HepG2 (cell line): ENCODE measurements at regions not wholly inside any gene's neighbourhood (a gene's known extent, or its start where the extent isn't known, plus 50 kb on each side); places are given as distances from the start of the nearest gene placed in this dataset.

Experiments
- ATAC-seq: fragments of 200-7000 bp; cut with Tn5 transposase; 3 replicates; pipeline ENCODE4 v1.9.1; 2020; ENCODE audit warnings: mild to moderate bottlenecking, moderate library complexity
- BruUV-seq: library from RNA; stranded (reverse); fragments of 400-500 nt; replicated peaks from 2 replicates; lab custom pipeline; 2021; lab: Mats Ljungman, UMichigan
- CTCF ChIA-PET: fragments of 300-600 bp; formaldehyde crosslinking; extraction: SDS; loops from one replicate; lab custom pipeline; 2021; ENCODE audit warnings: low total read pairs, inconsistent platforms, low intra/inter-chr PET ratio; lab: Yijun Ruan, JAX
- POLR2A ChIA-PET: fragments of 350-600 bp; sonication (Branson Sonifier 250); formaldehyde crosslinking; loops from one replicate; lab custom pipeline; 2020; ENCODE audit warnings: antibody characterized with exemption, inconsistent platforms; lab: Yijun Ruan, JAX
- DNase-seq: peaks from one replicate; pipeline ENCODE4 v3.0.0-alpha.2; 2015; ENCODE audit warnings: low spot score
- FAIRE-seq: peaks from 3 replicates; lab custom pipeline; 2011; peaks lifted over from hg19 to GRCh38; lab: Jason Lieb, UNC
- H2AFZ ChIP-seq: one replicate; pipeline ENCODE4 v1.6.1; 2011; ENCODE audit warnings: low read length, inconsistent platforms
- H3K27ac ChIP-seq: fragments of 300-600 bp; 3 replicates; pipeline ENCODE4 v1.8.0; 2011; ENCODE audit warnings: mixed run types, mild to moderate bottlenecking, mixed read lengths, low read length, inconsistent platforms; ENCODE audit not compliant: insufficient read depth; ENCODE audit errors: extremely low read length
- H3K27me3 ChIP-seq, 2 experiments: fragments of 200-600 bp in 1 of 2; 2 replicates in 1 of 2; 3 replicates in 1 of 2; pipeline versions ENCODE4 v1.6.0 to v1.8.0; 2011; ENCODE audit warnings: low read length in 2 of 2, mild to moderate bottlenecking in 2 of 2, moderate library complexity in 2 of 2, inconsistent platforms in 1 of 2; ENCODE audit not compliant: insufficient read depth in 2 of 2, control insufficient read depth in 1 of 2
- H3K36me3 ChIP-seq, 2 experiments: fragments of 200-600 bp in 1 of 2; replicated peaks in 1 of 2; 2 replicates in 1 of 2; 3 replicates in 1 of 2; pipeline versions ENCODE4 v1.5.1 to v1.8.0; 2011; ENCODE audit warnings: low read length in 2 of 2, inconsistent platforms in 1 of 2; ENCODE audit not compliant: insufficient read depth in 2 of 2, control insufficient read depth in 1 of 2
- H3K4me1 ChIP-seq: 2 replicates; pipeline ENCODE4 v1.5.1; 2012; ENCODE audit warnings: low read length, inconsistent platforms; ENCODE audit not compliant: insufficient read depth
- H3K4me2 ChIP-seq: 2 replicates; pipeline ENCODE4 v1.6.0; 2011; ENCODE audit warnings: low read depth, low read length, inconsistent platforms
- H3K4me3 ChIP-seq, 3 experiments: fragments of 200-600 bp in 1 of 3; sonication (generic), shearing (Covaris generic) in 1 of 3; replicated peaks in 1 of 3; 2 replicates each; pipeline ENCODE4 v1.5.1; 2011 to 2016; ENCODE audit warnings: low read length in 3 of 3, inconsistent platforms in 2 of 3, low read depth in 2 of 3, mild to moderate bottlenecking in 2 of 3, control low read depth in 1 of 3, mixed read lengths in 1 of 3; ENCODE audit not compliant: insufficient read depth in 1 of 3
- H3K79me2 ChIP-seq: one replicate; pipeline ENCODE4 v1.6.1; 2011; ENCODE audit warnings: low read length, inconsistent platforms; ENCODE audit not compliant: insufficient read depth
- H3K9ac ChIP-seq: 2 replicates; pipeline ENCODE4 v1.6.0; 2011; ENCODE audit warnings: mild to moderate bottlenecking, low read depth, low read length, inconsistent platforms; ENCODE audit not compliant: insufficient read depth
- H3K9me3 ChIP-seq: 2 replicates; pipeline ENCODE4 v1.5.1; 2012; ENCODE audit warnings: mild to moderate bottlenecking, low read length
- H4K20me1 ChIP-seq: 2 replicates; pipeline ENCODE4 v1.6.0; 2011; ENCODE audit warnings: inconsistent platforms, mild to moderate bottlenecking, low read length, moderate library complexity; ENCODE audit not compliant: insufficient read depth
- CENPT ChIP-seq: sonication (generic); formaldehyde crosslinking; IDR thresholded peaks from 2 replicates; pipeline ENCODE4 v1.8.0; 2022; ENCODE audit warnings: low read depth, mild to moderate bottlenecking, moderate library complexity, missing genetic modification reagents
- ETV6 ChIP-seq: sonication (generic); formaldehyde crosslinking; conservative IDR thresholded peaks from 2 replicates; pipeline ENCODE4 v1.4.0; 2020; ENCODE audit warnings: missing genetic modification reagents
- HOXA5 ChIP-seq: sonication (generic); formaldehyde crosslinking; IDR thresholded peaks from 2 replicates; pipeline ENCODE4 v1.4.0; 2020; ENCODE audit warnings: missing genetic modification reagents
- RCOR2 ChIP-seq: IDR thresholded peaks from 2 replicates; pipeline ENCODE4 v1.6.1; 2016; ENCODE audit warnings: missing biosample characterization, missing genetic modification reagents
- TCF12 ChIP-seq, 2 experiments: fragments of 450-650 bp in 1 of 2; sonication (generic) in 1 of 2; formaldehyde crosslinking in 1 of 2; IDR thresholded peaks; 2 replicates each; pipeline versions ENCODE4 v1.6.1 to v1.8.0; 2017 to 2022; ENCODE audit warnings: antibody characterized with exemption in 1 of 2, mild to moderate bottlenecking in 1 of 2, missing genetic modification reagents in 1 of 2, moderate library complexity in 1 of 2
- in situ Hi-C: cut with HindIII; loops from 2 replicates; pipeline ENCODE4 v1.10.0; 2017; ENCODE audit warnings: low pct_unique_long_range_greater_than_20kb; ENCODE audit not compliant: extremely low pct_ligation_motif_present
- intact Hi-C: fragments of 100-400 bp; cut with micrococcal nuclease; formaldehyde crosslinking; loops from one replicate; pipeline ENCODE4 v1.10.0; 2022; ENCODE audit not compliant: unreplicated experiment
- TF ChIP-seq, protein P1 (sequence below): sonication (generic); formaldehyde crosslinking; IDR thresholded peaks from 2 replicates; pipeline ENCODE4 v1.4.0; 2020; ENCODE audit warnings: missing genetic modification reagents
- TF ChIP-seq, protein P2 (sequence below): sonication (generic); formaldehyde crosslinking; IDR thresholded peaks from 2 replicates; pipeline ENCODE4 v1.4.0; 2020; ENCODE audit warnings: missing genetic modification reagents, borderline replicate concordance
- TF ChIP-seq, protein P3 (sequence below): sonication (generic); formaldehyde crosslinking; IDR thresholded peaks from 2 replicates; pipeline ENCODE4 v1.5.1; 2020; ENCODE audit warnings: missing genetic modification reagents, mild to moderate bottlenecking, borderline replicate concordance
- TF ChIP-seq, protein P4 (sequence below): sonication (generic); formaldehyde crosslinking; IDR thresholded peaks from 2 replicates; pipeline ENCODE4 v1.8.0; 2022; ENCODE audit warnings: missing genetic modification reagents, mild to moderate bottlenecking, inconsistent platforms, borderline replicate concordance
- TF ChIP-seq, protein P5 (sequence below): sonication (generic); formaldehyde crosslinking; IDR thresholded peaks from 2 replicates; pipeline ENCODE4 v1.8.0; 2022; ENCODE audit warnings: mild to moderate bottlenecking, missing genetic modification reagents, moderate library complexity

DNA sequence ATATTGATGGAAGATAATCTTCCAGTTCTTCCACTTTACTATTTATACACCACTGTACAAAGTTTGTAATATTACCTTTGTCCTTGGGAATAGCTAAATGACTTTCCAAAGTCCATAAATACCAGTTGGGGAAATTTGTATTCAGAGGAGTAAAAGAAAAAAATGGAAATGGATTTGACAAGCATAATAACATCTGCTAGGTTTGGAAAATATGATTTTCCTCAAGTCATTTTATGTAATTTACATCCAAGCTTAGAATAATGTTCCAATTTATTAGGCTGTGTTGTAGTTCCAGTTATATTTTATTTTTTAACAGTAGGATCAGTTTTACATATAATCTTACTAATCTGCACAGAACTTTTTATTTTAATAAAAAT, 563.0 kb upstream of the PKDCC start:
- Histone ChIP-seq H2AFZ (no peak overlapping the region), H3K9me3 (no peaks in the 10 kb centered on the region), H4K20me1 (no peaks in the 10 kb centered on the region), H3K27ac (no peak overlapping the region), H3K4me3 (no peak overlapping the region), H3K27me3 (no peaks in the 10 kb centered on the region), H3K4me1 (no peaks in the 10 kb centered on the region), H3K4me2 (no peak overlapping the region), H3K36me3 (no peaks in the 10 kb centered on the region), H3K79me2 (no peaks in the 10 kb centered on the region), H3K9ac (no peak overlapping the region)
- BruUV-seq = no TSS peak
- ChIA-PET CTCF (no interaction called here), POLR2A (no interaction called here)
- DNase-seq (no peak), ATAC-seq (no peak), FAIRE-seq (no peak)
- in situ Hi-C loops = no loop called here
- intact Hi-C loops = no loop called here
- TF ChIP-seq, protein P1, sequence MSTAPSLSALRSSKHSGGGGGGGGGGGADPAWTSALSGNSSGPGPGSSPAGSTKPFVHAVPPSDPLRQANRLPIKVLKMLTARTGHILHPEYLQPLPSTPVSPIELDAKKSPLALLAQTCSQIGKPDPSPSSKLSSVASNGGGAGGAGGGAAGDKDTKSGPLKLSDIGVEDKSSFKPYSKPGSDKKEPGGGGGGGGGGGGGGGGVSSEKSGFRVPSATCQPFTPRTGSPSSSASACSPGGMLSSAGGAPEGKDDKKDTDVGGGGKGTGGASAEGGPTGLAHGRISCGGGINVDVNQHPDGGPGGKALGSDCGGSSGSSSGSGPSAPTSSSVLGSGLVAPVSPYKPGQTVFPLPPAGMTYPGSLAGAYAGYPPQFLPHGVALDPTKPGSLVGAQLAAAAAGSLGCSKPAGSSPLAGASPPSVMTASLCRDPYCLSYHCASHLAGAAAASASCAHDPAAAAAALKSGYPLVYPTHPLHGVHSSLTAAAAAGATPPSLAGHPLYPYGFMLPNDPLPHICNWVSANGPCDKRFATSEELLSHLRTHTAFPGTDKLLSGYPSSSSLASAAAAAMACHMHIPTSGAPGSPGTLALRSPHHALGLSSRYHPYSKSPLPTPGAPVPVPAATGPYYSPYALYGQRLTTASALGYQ = no peak
- TF ChIP-seq, protein P2, sequence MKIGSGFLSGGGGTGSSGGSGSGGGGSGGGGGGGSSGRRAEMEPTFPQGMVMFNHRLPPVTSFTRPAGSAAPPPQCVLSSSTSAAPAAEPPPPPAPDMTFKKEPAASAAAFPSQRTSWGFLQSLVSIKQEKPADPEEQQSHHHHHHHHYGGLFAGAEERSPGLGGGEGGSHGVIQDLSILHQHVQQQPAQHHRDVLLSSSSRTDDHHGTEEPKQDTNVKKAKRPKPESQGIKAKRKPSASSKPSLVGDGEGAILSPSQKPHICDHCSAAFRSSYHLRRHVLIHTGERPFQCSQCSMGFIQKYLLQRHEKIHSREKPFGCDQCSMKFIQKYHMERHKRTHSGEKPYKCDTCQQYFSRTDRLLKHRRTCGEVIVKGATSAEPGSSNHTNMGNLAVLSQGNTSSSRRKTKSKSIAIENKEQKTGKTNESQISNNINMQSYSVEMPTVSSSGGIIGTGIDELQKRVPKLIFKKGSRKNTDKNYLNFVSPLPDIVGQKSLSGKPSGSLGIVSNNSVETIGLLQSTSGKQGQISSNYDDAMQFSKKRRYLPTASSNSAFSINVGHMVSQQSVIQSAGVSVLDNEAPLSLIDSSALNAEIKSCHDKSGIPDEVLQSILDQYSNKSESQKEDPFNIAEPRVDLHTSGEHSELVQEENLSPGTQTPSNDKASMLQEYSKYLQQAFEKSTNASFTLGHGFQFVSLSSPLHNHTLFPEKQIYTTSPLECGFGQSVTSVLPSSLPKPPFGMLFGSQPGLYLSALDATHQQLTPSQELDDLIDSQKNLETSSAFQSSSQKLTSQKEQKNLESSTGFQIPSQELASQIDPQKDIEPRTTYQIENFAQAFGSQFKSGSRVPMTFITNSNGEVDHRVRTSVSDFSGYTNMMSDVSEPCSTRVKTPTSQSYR (CRISPR knock-in tag) = no peak
- TF ChIP-seq CENPT (CRISPR knock-in tag) (no peak), ETV6 (no peak), TCF12 (IDR thresholded peaks at IDR 0.05) (no peak), TCF12 (CRISPR knock-in tag; IDR thresholded peaks at IDR 0.05) (no peak), HOXA5 (CRISPR knock-in tag) (no peak), RCOR2 (CRISPR knock-in tag) (no peak)
- TF ChIP-seq, protein P3, sequence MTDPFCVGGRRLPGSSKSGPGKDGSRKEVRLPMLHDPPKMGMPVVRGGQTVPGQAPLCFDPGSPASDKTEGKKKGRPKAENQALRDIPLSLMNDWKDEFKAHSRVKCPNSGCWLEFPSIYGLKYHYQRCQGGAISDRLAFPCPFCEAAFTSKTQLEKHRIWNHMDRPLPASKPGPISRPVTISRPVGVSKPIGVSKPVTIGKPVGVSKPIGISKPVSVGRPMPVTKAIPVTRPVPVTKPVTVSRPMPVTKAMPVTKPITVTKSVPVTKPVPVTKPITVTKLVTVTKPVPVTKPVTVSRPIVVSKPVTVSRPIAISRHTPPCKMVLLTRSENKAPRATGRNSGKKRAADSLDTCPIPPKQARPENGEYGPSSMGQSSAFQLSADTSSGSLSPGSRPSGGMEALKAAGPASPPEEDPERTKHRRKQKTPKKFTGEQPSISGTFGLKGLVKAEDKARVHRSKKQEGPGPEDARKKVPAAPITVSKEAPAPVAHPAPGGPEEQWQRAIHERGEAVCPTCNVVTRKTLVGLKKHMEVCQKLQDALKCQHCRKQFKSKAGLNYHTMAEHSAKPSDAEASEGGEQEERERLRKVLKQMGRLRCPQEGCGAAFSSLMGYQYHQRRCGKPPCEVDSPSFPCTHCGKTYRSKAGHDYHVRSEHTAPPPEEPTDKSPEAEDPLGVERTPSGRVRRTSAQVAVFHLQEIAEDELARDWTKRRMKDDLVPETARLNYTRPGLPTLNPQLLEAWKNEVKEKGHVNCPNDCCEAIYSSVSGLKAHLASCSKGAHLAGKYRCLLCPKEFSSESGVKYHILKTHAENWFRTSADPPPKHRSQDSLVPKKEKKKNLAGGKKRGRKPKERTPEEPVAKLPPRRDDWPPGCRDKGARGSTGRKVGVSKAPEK (CRISPR knock-in tag) = no peak
- TF ChIP-seq, protein P4, sequence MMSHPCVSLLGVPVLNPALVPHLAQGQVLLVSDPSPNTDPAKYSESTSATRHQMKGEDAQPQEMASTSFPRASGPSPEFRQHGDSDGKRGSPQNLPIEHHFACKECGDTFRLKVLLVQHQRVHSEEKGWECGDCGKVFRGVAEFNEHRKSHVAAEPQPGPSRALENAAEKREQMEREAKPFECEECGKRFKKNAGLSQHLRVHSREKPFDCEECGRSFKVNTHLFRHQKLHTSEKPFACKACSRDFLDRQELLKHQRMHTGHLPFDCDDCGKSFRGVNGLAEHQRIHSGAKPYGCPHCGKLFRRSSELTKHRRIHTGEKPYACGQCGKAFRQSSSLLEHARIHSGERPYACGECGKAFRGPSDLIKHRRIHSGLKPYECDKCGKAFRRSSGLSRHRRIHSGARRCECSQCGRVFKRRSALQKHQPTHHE = no peak
- TF ChIP-seq, protein P5, sequence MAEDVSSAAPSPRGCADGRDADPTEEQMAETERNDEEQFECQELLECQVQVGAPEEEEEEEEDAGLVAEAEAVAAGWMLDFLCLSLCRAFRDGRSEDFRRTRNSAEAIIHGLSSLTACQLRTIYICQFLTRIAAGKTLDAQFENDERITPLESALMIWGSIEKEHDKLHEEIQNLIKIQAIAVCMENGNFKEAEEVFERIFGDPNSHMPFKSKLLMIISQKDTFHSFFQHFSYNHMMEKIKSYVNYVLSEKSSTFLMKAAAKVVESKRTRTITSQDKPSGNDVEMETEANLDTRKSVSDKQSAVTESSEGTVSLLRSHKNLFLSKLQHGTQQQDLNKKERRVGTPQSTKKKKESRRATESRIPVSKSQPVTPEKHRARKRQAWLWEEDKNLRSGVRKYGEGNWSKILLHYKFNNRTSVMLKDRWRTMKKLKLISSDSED (CRISPR knock-in tag) = no peak
